ENCODE measurements at regions not wholly inside any gene's neighbourhood (a gene's known extent, or its start where the extent isn't known, plus 50 kb on each side); places are given as distances from the start of the nearest gene placed in this dataset.

- TF ChIP-seq CTCF (IDR thresholded peaks at IDR 0.05): no peak
- H3K9me3 ChIP-seq: no peaks in the 10 kb centered on the region
- H3K27ac ChIP-seq: no peak overlapping the region
- intact Hi-C loops (cut with DNase I): loop anchor here in 1 of 3 donors (5.0 kb wide), 1 partner anchor 92 kb away; no protein-coding TSS in a partner anchor
- no peaks in the 10 kb centered on the region for H3K4me1 ChIP-seq
- H3K4me3 ChIP-seq: no peak overlapping the region
- no peak for DNase-seq
- H3K27me3 ChIP-seq: no peaks in the 10 kb centered on the region
- 80 to 89% methylated on average over 15 of the region's 15 CpGs for WGBS, 2 donors
- ATAC-seq: no peak
- no peaks in the 10 kb centered on the region for H3K36me3 ChIP-seq
- no peak for FAIRE-seq
These were observed 162.4 kb downstream of the DDX1 start for GRCh38 chr2:15753811-15754702.

GRCh38 chr2:15754703-15755099 is 163.0 kb downstream of the DDX1 start:
- Histone ChIP-seq H3K9me3 (no peaks in the 10 kb centered on the region), H3K27me3 (no peaks in the 10 kb centered on the region), H3K36me3 (no peaks in the 10 kb centered on the region), H3K4me3 (no peak overlapping the region), H3K27ac (no peak overlapping the region), H3K4me1 (no peaks in the 10 kb centered on the region)
- FAIRE-seq: no peak
- ATAC-seq: no peak
- DNase-seq: no peak
- no peak for TF ChIP-seq CTCF (IDR thresholded peaks at IDR 0.05)
- WGBS, 2 donors: 88 to 91% methylated on average over 5 of the region's 5 CpGs
- intact Hi-C loops (cut with DNase I): loop anchor here in 1 of 3 donors (5.0 kb wide), 1 partner anchor 92 kb away; no protein-coding TSS in a partner anchor

GRCh38 chr2:15755528-15755927 is 163.9 kb downstream of the DDX1 start:
- no peaks in the 10 kb centered on the region for H3K27me3 ChIP-seq

GRCh38 chr2:15756011-15756550 is 164.4 kb downstream of the DDX1 start:
- WGBS, 2 donors: 91 to 95% methylated on average over 2 of the region's 2 CpGs
- H3K4me1 ChIP-seq: no peaks in the 10 kb centered on the region
- H3K9me3 ChIP-seq: no peaks in the 10 kb centered on the region
- H3K4me3 ChIP-seq: no peak overlapping the region
- ATAC-seq (no peak), DNase-seq (no peak), FAIRE-seq (no peak)
- TF ChIP-seq CTCF (IDR thresholded peaks at IDR 0.05): no peak
- H3K27ac ChIP-seq: no peak overlapping the region
- intact Hi-C loops (cut with DNase I): no loop called here
- H3K27me3 ChIP-seq: no peaks in the 10 kb centered on the region
- no peaks in the 10 kb centered on the region for H3K36me3 ChIP-seq

More at GRCh38 chr2:15755528-15755927, 163.9 kb downstream of the DDX1 start:
- whole genome bisulfite sequencing, 2 donors: 85 to 88% methylated on average over 2 of the region's 2 CpGs
- TF ChIP-seq CTCF (IDR thresholded peaks at IDR 0.05): no peak
- ATAC-seq: no peak
- H3K9me3 ChIP-seq: no peaks in the 10 kb centered on the region
- H3K27ac ChIP-seq: no peak overlapping the region
- no peak for FAIRE-seq
- no peak for DNase-seq
- no peaks in the 10 kb centered on the region for H3K36me3 ChIP-seq
- intact Hi-C loops (cut with DNase I): no loop called here
- H3K4me1 ChIP-seq: no peaks in the 10 kb centered on the region
- H3K4me3 ChIP-seq: no peak overlapping the region
